Ammon's horn (tissue), 1 donor: ENCODE measurements at regions not wholly inside any gene's neighbourhood (a gene's known extent, or its start where the extent isn't known, plus 50 kb on each side); places are given as distances from the start of the nearest gene placed in this dataset.

ENCODE experiments used
- DNase-seq: peaks from one replicate; pipeline ENCODE4 v3.0.0-alpha.2; 2016; ENCODE audit warnings: low spot score

DNA sequence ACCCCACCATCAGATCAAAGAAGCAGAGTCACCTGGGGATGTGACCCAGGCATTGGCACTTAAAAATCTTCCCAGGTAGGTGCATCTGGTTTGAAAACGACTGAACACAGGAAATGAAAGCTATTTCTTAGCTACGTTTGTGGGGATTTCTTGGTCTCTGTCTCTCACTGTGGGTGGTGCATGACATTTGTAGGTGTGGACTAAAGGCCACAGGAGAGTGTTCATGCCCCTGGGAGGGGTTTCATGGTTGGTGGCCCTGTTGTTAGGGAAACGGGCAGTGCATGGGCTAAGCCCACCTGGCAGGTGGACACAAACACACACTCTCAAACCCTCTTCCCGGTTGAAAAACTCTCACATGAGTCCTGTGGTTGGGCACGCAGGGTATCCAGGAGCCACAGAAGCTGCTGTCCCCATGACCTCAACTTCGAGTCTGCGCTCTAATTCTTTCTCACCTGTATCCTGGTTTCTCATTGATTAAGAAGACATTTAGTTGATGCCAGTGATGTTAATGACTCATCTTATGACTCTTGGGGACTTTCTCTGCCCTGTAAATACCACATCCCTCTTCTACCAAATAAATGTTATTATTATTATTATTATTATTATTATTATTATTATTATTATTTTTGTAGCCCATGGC is 119.4 kb downstream of the MRPS6 start:
- DNase-seq, result no peak

DNA sequence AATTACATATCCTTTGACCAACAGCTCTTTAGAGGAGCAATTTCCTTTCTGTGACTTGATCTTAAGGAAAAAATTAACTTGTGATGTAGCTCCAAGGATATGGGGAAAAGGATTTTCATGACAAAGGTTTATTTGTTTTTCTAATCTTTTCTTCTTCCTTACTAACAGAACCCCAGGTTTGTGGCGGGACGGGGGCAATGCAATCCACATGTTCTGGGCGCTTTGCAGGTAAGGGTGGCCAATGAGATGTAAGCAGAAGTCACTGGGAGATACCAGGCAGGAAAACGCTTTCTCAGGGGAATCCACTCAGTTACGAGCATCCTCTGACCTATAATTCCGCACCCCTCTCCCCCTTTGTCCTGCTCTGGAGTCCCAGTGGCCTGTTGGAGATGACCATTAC is 122.0 kb downstream of the MRPS6 start:
- no peak for DNase-seq

GRCh38 chr21:34196996-34197395 is 123.6 kb downstream of the MRPS6 start:
- no peak for DNase-seq

DNA sequence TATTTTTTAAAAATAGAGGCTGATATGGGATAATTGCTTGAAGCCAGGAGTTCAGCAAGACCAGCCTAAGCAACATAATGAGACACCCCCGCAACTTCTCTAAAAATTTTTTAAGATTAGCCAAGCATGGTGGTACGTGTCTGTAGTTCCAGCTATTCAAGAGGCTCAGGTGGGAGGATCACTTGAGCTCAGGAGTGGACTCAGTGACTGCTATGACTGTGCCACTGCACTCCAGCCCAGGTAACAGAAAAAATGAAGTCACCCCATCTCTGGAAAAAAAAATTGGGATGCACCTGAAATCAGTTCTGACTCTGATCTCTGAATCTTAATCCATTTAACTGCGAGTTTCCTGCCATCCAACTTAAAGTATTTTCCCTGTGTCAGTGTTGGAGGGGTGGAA is 124.2 kb downstream of the MRPS6 start:
- DNase-seq, result no peak

DNA sequence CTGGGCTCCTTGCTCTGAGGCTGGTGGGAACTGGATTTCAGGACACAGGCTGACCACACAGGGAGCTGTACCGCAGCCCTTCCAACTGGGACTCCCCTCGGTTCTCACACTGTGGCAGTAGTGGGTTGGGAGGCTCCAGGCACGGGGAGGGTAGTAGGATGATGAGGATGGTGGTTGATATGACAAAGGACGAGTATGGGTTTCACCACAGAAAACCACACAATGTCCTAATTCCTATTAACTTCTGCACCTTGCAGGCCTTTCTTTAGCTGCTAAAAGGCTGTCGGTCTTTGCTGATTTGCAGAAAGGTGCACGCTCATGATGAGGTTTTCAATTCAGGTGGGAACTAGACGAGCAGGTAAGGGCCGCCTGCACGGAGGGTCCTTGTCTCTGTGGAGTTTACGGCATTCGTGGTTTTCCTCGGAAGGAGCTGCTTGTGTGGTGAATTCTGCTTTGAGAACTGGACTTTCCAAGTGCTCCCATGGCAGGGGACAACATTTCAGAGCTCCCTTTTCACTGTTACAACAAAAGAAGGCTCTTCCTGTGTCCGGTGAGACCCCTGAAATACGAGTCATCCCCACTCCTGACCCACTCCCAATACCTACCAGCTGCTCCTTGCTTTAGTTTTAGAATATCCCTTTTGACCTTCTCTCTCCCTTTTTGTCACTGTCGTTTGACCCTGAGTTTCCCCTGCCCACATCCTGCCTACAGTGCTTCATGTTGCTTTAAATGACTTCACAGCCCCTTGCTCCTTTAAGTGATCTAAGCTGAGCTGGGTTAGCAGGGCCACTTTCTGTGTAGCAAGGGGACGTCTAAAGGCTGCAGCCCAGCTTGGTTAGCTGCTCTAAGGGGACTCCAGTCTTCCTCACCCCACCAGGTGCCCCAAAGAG is 125.1 kb downstream of the MRPS6 start:
- DNase-seq, result no peak

- DNase-seq, result no peak
These were observed 125.9 kb downstream of the MRPS6 start for GRCh38 chr21:34199121-34199910.

GRCh38 chr21:34200288-34200905 is 127.0 kb downstream of the MRPS6 start:
- DNase-seq, result no peak

GRCh38 chr21:34201001-34201400 is 127.6 kb downstream of the MRPS6 start:
- no peak for DNase-seq

DNA sequence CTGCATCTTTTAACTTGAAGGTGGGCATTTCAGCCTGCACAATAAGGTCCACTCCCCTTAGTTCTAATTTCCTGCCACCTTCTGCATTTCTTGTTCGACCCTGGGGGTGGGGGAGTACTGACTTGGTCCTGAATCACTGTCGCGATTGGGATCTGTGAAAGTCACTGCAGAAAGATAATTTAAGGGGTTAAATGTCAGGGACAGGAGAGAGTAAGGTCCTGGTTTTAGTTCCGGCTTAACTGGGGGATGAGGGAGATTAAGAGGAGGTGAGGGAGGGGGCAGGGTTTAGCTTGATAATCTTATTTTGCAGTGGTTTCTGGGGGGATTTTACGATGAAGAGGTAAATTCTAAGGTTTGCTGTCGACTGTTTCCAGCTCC is 128.1 kb downstream of the MRPS6 start:
- DNase-seq, result no peak

GRCh38 chr21:34202553-34203372 is 129.4 kb downstream of the MRPS6 start:
- no peak for DNase-seq

- no peak for DNase-seq
These were observed 130.6 kb downstream of the MRPS6 start for GRCh38 chr21:34203851-34204420.

- DNase-seq, result no peak
These were observed 131.4 kb downstream of the MRPS6 start for GRCh38 chr21:34204481-34205439.

- no peak for DNase-seq
These were observed 132.6 kb downstream of the MRPS6 start for GRCh38 chr21:34205811-34206571.

- no peak for DNase-seq
These were observed 140.6 kb downstream of the MRPS6 start for GRCh38 chr21:34213959-34214358.

DNA sequence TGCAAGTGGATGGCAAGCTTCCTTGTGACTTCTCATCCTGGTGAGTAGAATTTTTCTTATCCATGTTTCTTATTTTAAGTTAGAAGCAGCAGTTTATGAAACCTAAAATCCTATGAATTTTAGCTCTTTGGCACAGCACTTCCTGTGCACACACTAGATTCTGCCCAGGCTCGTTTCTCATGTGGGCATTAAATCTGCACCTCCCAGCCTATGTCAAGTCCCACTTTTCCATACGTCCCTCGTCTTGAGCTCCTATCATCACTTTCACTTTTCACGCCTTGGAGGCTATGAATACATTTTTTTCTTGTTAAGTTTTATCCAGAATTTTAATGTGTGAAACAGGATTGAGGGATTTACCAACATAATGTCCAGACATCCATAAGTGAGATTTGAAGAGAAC is 142.1 kb downstream of the MRPS6 start:
- DNase-seq, result no peak

- no peak for DNase-seq
These were observed 142.7 kb downstream of the MRPS6 start for GRCh38 chr21:34215911-34216717.

GRCh38 chr21:34216718-34217032 is 143.3 kb downstream of the MRPS6 start:
- no peak for DNase-seq

- DNase-seq, result no peak
These were observed 143.9 kb downstream of the MRPS6 start for GRCh38 chr21:34217263-34217662.
